ENCODE measurements at regions not wholly inside any gene's neighbourhood (a gene's known extent, or its start where the extent isn't known, plus 50 kb on each side); places are given as distances from the start of the nearest gene placed in this dataset.

GRCh38 chr9:27801545-27801944 lies 228.3 kb upstream of the C9orf72 start (continued):
- TF ChIP-seq, protein P1, sequence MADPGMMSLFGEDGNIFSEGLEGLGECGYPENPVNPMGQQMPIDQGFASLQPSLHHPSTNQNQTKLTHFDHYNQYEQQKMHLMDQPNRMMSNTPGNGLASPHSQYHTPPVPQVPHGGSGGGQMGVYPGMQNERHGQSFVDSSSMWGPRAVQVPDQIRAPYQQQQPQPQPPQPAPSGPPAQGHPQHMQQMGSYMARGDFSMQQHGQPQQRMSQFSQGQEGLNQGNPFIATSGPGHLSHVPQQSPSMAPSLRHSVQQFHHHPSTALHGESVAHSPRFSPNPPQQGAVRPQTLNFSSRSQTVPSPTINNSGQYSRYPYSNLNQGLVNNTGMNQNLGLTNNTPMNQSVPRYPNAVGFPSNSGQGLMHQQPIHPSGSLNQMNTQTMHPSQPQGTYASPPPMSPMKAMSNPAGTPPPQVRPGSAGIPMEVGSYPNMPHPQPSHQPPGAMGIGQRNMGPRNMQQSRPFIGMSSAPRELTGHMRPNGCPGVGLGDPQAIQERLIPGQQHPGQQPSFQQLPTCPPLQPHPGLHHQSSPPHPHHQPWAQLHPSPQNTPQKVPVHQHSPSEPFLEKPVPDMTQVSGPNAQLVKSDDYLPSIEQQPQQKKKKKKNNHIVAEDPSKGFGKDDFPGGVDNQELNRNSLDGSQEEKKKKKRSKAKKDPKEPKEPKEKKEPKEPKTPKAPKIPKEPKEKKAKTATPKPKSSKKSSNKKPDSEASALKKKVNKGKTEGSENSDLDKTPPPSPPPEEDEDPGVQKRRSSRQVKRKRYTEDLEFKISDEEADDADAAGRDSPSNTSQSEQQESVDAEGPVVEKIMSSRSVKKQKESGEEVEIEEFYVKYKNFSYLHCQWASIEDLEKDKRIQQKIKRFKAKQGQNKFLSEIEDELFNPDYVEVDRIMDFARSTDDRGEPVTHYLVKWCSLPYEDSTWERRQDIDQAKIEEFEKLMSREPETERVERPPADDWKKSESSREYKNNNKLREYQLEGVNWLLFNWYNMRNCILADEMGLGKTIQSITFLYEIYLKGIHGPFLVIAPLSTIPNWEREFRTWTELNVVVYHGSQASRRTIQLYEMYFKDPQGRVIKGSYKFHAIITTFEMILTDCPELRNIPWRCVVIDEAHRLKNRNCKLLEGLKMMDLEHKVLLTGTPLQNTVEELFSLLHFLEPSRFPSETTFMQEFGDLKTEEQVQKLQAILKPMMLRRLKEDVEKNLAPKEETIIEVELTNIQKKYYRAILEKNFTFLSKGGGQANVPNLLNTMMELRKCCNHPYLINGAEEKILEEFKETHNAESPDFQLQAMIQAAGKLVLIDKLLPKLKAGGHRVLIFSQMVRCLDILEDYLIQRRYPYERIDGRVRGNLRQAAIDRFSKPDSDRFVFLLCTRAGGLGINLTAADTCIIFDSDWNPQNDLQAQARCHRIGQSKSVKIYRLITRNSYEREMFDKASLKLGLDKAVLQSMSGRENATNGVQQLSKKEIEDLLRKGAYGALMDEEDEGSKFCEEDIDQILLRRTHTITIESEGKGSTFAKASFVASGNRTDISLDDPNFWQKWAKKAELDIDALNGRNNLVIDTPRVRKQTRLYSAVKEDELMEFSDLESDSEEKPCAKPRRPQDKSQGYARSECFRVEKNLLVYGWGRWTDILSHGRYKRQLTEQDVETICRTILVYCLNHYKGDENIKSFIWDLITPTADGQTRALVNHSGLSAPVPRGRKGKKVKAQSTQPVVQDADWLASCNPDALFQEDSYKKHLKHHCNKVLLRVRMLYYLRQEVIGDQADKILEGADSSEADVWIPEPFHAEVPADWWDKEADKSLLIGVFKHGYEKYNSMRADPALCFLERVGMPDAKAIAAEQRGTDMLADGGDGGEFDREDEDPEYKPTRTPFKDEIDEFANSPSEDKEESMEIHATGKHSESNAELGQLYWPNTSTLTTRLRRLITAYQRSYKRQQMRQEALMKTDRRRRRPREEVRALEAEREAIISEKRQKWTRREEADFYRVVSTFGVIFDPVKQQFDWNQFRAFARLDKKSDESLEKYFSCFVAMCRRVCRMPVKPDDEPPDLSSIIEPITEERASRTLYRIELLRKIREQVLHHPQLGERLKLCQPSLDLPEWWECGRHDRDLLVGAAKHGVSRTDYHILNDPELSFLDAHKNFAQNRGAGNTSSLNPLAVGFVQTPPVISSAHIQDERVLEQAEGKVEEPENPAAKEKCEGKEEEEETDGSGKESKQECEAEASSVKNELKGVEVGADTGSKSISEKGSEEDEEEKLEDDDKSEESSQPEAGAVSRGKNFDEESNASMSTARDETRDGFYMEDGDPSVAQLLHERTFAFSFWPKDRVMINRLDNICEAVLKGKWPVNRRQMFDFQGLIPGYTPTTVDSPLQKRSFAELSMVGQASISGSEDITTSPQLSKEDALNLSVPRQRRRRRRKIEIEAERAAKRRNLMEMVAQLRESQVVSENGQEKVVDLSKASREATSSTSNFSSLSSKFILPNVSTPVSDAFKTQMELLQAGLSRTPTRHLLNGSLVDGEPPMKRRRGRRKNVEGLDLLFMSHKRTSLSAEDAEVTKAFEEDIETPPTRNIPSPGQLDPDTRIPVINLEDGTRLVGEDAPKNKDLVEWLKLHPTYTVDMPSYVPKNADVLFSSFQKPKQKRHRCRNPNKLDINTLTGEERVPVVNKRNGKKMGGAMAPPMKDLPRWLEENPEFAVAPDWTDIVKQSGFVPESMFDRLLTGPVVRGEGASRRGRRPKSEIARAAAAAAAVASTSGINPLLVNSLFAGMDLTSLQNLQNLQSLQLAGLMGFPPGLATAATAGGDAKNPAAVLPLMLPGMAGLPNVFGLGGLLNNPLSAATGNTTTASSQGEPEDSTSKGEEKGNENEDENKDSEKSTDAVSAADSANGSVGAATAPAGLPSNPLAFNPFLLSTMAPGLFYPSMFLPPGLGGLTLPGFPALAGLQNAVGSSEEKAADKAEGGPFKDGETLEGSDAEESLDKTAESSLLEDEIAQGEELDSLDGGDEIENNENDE (IDR thresholded peaks at IDR 0.05; ENCODE audit: insufficient replicate concordance, low read length) = no peak
- TF ChIP-seq SAP30 (IDR thresholded peaks at IDR 0.05; ENCODE audit: insufficient read depth, insufficient replicate concordance, low read length) = no peak
- TF ChIP-seq CHD1 (IDR thresholded peaks at IDR 0.05; ENCODE audit: low read depth, low read length) = no peak
